ENCODE measurements at regions not wholly inside any gene's neighbourhood (a gene's known extent, or its start where the extent isn't known, plus 50 kb on each side); places are given as distances from the start of the nearest gene placed in this dataset.
"Not testable (repeated sequence)": the region's sequence is repeated elsewhere in the genome, so short reads cannot be mapped to it uniquely, and the experiment has no call there.

- H3K4me3 ChIP-seq; H3K36me3 ChIP-seq; ATAC-seq; H3K27ac ChIP-seq; H3K4me1 ChIP-seq; H3K9me3 ChIP-seq; intact Hi-C loops (cut with DNase I); DNase-seq: not testable (repeated sequence)
- H3K27me3 ChIP-seq = peaks cover 0 to 36% (median 19%) of the 10 kb centered on the region in 7 donors
- 88 to 92% methylated on average over 5 of the region's 5 CpGs for WGBS, 2 donors
Measured at GRCh38 chr2:201946746-201947145, 86.9 kb upstream of the FZD7 start.

GRCh38 chr2:201947287-201947686 lies 86.4 kb upstream of the FZD7 start:
- TF ChIP-seq CTCF (IDR thresholded peaks at IDR 0.05) = no peak
- ATAC-seq (no peak), DNase-seq (no peak)
- intact Hi-C loops (cut with DNase I) = no loop called here
- Histone ChIP-seq H3K4me1 (no peaks in the 10 kb centered on the region), H3K27ac (no peak overlapping the region), H3K9me3 (no peaks in the 10 kb centered on the region), H3K27me3 (peaks cover 0 to 36% (median 19%) of the 10 kb centered on the region in 7 donors), H3K36me3 (no peaks in the 10 kb centered on the region), H3K4me3 (no peak overlapping the region)

- Histone ChIP-seq H3K27me3 (peaks cover 0 to 36% (median 19%) of the 10 kb centered on the region in 7 donors), H3K9me3 (no peaks in the 10 kb centered on the region), H3K27ac (no peak overlapping the region), H3K4me3 (no peak overlapping the region), H3K4me1 (peaks cover 0 to 16% (median 8%) of the 10 kb centered on the region in 9 donors), H3K36me3 (no peaks in the 10 kb centered on the region)
- no peak for TF ChIP-seq CTCF (IDR thresholded peaks at IDR 0.05)
- ATAC-seq (no peak), DNase-seq (no peak)
- 30 to 47% methylated on average over 22 of the region's 22 CpGs for whole genome bisulfite sequencing, 2 donors
- intact Hi-C loops (cut with DNase I) = no loop called here
Measured at GRCh38 chr2:201949181-201949926, 84.3 kb upstream of the FZD7 start.

- no peak for TF ChIP-seq CTCF (IDR thresholded peaks at IDR 0.05)
- peaks cover 0 to 16% (median 8%) of the 10 kb centered on the region in 9 donors for H3K4me1 ChIP-seq
- H3K9me3 ChIP-seq = no peaks in the 10 kb centered on the region
- intact Hi-C loops (cut with DNase I) = loop anchor here in 1 of 10 donors (5.0 to 10.0 kb wide), 2 partner anchors 68 to 85 kb away; partner anchors contain the start of gene FZD7
- no peaks in the 10 kb centered on the region for H3K36me3 ChIP-seq
- no peak for DNase-seq
- H3K27ac ChIP-seq = no peak overlapping the region
- no peak overlapping the region for H3K4me3 ChIP-seq
- ATAC-seq = no peak
- WGBS, 2 donors = 71 to 81% methylated on average over 8 of the region's 8 CpGs
- H3K27me3 ChIP-seq = peaks cover 0 to 36% (median 19%) of the 10 kb centered on the region in 7 donors
Measured at GRCh38 chr2:201949927-201950246, 83.8 kb upstream of the FZD7 start.

GRCh38 chr2:201950606-201951005 lies 83.0 kb upstream of the FZD7 start:
- no peaks in the 10 kb centered on the region for H3K9me3 ChIP-seq
- no peaks in the 10 kb centered on the region for H3K36me3 ChIP-seq
- no peak for DNase-seq
- ATAC-seq = no peak
- no peak overlapping the region for H3K27ac ChIP-seq
- 64 to 70% methylated on average over 6 of the region's 6 CpGs for WGBS, 2 donors
- peaks cover 0 to 33% (median 19%) of the 10 kb centered on the region in 7 donors for H3K27me3 ChIP-seq
- intact Hi-C loops (cut with DNase I) = loop anchor here in 1 of 10 donors (5.0 to 10.0 kb wide), 2 partner anchors 68 to 84 kb away; partner anchors contain the start of gene FZD7
- TF ChIP-seq CTCF (IDR thresholded peaks at IDR 0.05) = no peak
- peaks cover 0 to 20% (median 8%) of the 10 kb centered on the region in 9 donors for H3K4me1 ChIP-seq
- H3K4me3 ChIP-seq = no peak overlapping the region
